CD4-positive, alpha-beta T cell treated with Interleukin-21 for 1 hour (primary cell): ENCODE measurements at regions not wholly inside any gene's neighbourhood (a gene's known extent, or its start where the extent isn't known, plus 50 kb on each side); places are given as distances from the start of the nearest gene placed in this dataset.

Experiments
- DNase-seq: peaks from one replicate; pipeline ENCODE4 v3.0.0-alpha.2; 2020

- DNase-seq, result no peak
Observed at GRCh38 chr14:99322731-99323599, 51.0 kb upstream of the BCL11B start.

- DNase-seq, result no peak
Observed at GRCh38 chr14:99321955-99322730, 50.1 kb upstream of the BCL11B start.
